PC-9 (cell line): ENCODE measurements at regions not wholly inside any gene's neighbourhood (a gene's known extent, or its start where the extent isn't known, plus 50 kb on each side); places are given as distances from the start of the nearest gene placed in this dataset.

Experiments used
- BruUV-seq: library from RNA; stranded (reverse); fragments of 400-500 nt; replicated peaks from 2 replicates; lab custom pipeline; 2021; lab: Mats Ljungman, UMichigan
- CTCF ChIA-PET: fragments of 300-600 bp; sonication (Branson Sonifier 250); formaldehyde crosslinking; loops from one replicate; lab custom pipeline; 2022; ENCODE audit warnings: antibody characterized with exemption; lab: Charles Lee
- POLR2A ChIA-PET: fragments of 300-600 bp; sonication (Branson Sonifier 250); formaldehyde crosslinking; loops from one replicate; lab custom pipeline; 2022; ENCODE audit warnings: antibody characterized with exemption; ENCODE audit not compliant: unreplicated experiment; lab: Charles Lee
- DNase-seq, 2 experiments: peaks; one replicate each; pipeline versions ENCODE4 v3.0.0 to v3.0.0-alpha.2; 2015 to 2022; ENCODE audit warnings: mixed read lengths in 1 of 2
- H2AFZ ChIP-seq: fragments of 200-600 bp; sonication (generic); 2 replicates; pipeline ENCODE4 v1.8.1; 2017; ENCODE audit warnings: antibody characterized with exemption
- H3F3A ChIP-seq: fragments of 200-600 bp; sonication (generic); 2 replicates; pipeline ENCODE4 v1.8.1; 2017; ENCODE audit warnings: antibody characterized with exemption, mild to moderate bottlenecking, low read depth; ENCODE audit not compliant: insufficient read depth
- H3K27ac ChIP-seq: fragments of 200-600 bp; sonication (generic); 2 replicates; pipeline ENCODE4 v1.6.1; 2016; ENCODE audit warnings: mixed run types
- H3K27me3 ChIP-seq: fragments of 200-600 bp; sonication (generic); 2 replicates; pipeline ENCODE4 v1.6.1; 2016; ENCODE audit warnings: low read depth, mixed run types; ENCODE audit not compliant: insufficient read depth
- H3K36me3 ChIP-seq: fragments of 200-600 bp; sonication (generic); 2 replicates; pipeline ENCODE4 v1.6.1; 2016; ENCODE audit warnings: low read depth, mixed run types
- H3K4me1 ChIP-seq: fragments of 200-600 bp; sonication (generic); replicated peaks from 2 replicates; pipeline ENCODE4 v1.6.1; 2016; ENCODE audit warnings: mixed run types; ENCODE audit not compliant: insufficient read depth
- H3K4me2 ChIP-seq: fragments of 200-600 bp; sonication (generic); 2 replicates; pipeline ENCODE4 v1.6.1; 2017; ENCODE audit warnings: mixed run types
- H3K4me3 ChIP-seq: fragments of 200-600 bp; sonication (generic); 2 replicates; pipeline ENCODE4 v1.6.1; 2016; ENCODE audit warnings: mixed run types
- H3K79me2 ChIP-seq: fragments of 200-600 bp; sonication (generic); 2 replicates; pipeline ENCODE4 v1.6.1; 2017; ENCODE audit warnings: low read depth, mixed run types
- H3K9me2 ChIP-seq: fragments of 200-600 bp; sonication (generic); 2 replicates; pipeline ENCODE4 v1.8.1; 2017; ENCODE audit warnings: mild to moderate bottlenecking; ENCODE audit not compliant: insufficient read depth
- H3K9me3 ChIP-seq: fragments of 200-600 bp; sonication (generic); 2 replicates; pipeline ENCODE4 v1.8.1; 2016; ENCODE audit warnings: low read depth; ENCODE audit not compliant: insufficient read depth
- H4K20me1 ChIP-seq: fragments of 200-600 bp; sonication (generic); 2 replicates; pipeline ENCODE4 v1.8.1; 2017; ENCODE audit not compliant: insufficient read depth
- EZH2 ChIP-seq: fragments of 200-600 bp; sonication (generic); IDR thresholded peaks from 2 replicates; pipeline ENCODE4 v1.8.0; 2017; ENCODE audit warnings: antibody characterized with exemption, low read depth
- intact Hi-C: fragments of 100-400 bp; cut with micrococcal nuclease; formaldehyde crosslinking; loops from one replicate; pipeline ENCODE4 v1.10.0; 2022; ENCODE audit not compliant: unreplicated experiment
- TF ChIP-seq, protein P1 (sequence below): fragments of 200-600 bp; sonication (generic); conservative IDR thresholded peaks from 2 replicates; pipeline ENCODE4 v1.6.1; 2017; ENCODE audit warnings: mixed run types, antibody characterized with exemption, mild to moderate bottlenecking, moderate library complexity

DNA sequence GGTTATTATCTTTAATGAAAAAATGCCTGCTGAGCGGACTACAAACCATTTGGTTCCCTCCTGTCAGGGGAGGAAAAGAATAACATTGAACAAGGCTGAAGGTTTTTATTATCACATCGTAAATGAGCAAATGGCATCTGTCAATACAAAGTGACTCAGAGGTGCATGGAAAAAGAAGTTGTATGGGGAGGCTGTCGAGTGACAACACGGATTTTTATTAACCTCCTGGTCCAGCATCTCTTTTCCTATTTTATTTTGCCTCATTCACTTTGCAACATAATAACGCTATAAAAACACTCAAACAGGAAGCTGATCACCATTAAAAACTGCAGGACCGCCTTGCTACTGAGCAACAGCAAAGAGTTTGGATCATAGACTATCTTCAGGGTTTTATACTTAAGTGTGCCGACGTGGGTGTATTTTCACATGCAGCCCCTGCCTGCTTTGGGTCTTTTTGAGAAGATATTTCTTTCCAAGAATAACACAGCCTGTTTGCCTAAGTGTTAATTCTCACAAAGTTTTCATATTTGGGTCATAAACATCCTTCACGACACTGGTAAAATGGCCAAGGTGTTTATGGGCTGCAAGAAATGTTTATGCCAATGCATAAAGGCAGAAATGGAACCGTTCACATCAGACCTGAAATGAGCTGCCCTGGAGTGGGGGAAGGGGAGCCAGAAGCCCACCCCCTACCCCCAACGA, 132.1 kb upstream of the SALL4 start:
- no peak overlapping the region for H3K4me3 ChIP-seq
- no peak for DNase-seq
- no peaks in the 10 kb centered on the region for H3K27me3 ChIP-seq
- H3K9me2 ChIP-seq: no peaks in the 10 kb centered on the region
- no peak overlapping the region for H3K4me2 ChIP-seq
- TF ChIP-seq EZH2: no peak
- TF ChIP-seq, protein P1, sequence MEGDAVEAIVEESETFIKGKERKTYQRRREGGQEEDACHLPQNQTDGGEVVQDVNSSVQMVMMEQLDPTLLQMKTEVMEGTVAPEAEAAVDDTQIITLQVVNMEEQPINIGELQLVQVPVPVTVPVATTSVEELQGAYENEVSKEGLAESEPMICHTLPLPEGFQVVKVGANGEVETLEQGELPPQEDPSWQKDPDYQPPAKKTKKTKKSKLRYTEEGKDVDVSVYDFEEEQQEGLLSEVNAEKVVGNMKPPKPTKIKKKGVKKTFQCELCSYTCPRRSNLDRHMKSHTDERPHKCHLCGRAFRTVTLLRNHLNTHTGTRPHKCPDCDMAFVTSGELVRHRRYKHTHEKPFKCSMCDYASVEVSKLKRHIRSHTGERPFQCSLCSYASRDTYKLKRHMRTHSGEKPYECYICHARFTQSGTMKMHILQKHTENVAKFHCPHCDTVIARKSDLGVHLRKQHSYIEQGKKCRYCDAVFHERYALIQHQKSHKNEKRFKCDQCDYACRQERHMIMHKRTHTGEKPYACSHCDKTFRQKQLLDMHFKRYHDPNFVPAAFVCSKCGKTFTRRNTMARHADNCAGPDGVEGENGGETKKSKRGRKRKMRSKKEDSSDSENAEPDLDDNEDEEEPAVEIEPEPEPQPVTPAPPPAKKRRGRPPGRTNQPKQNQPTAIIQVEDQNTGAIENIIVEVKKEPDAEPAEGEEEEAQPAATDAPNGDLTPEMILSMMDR: no peak
- no peaks in the 10 kb centered on the region for H3K79me2 ChIP-seq
- no peaks in the 10 kb centered on the region for H3K36me3 ChIP-seq
- H4K20me1 ChIP-seq: no peaks in the 10 kb centered on the region
- H3K27ac ChIP-seq: no peak overlapping the region
- H3F3A ChIP-seq: 0 out of 2 replicates have a peak, but pooled peaks cover 8% of the 10 kb centered on the region
- H3K9me3 ChIP-seq: no peaks in the 10 kb centered on the region
- ChIA-PET CTCF (no interaction called here), POLR2A (no interaction called here)
- intact Hi-C loops: no loop called here
- BruUV-seq: no TSS peak
- no peak overlapping the region for H2AFZ ChIP-seq
- peaks cover 11% of the 10 kb centered on the region for H3K4me1 ChIP-seq

DNA sequence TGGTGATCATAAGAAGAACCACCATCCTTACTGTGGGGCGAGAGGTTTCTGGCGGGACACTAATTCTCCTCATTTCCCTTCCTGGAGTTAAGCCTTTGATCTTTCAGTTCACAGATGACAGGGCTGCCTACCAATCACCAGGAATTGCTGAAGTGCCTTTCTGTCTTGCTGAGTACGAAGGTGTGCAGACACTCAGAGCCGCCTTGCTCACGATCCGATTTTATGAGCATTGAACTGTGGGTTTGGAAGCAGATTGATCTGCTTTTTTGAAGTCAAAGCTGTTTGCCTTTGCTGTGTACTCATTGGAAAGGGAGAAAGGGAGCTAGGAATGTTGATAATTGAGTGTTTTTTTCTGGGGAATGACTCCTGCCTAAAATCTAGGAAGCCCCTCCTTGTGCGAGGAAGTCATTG, 129.1 kb upstream of the SALL4 start:
- no peaks in the 10 kb centered on the region for H3K27me3 ChIP-seq
- H4K20me1 ChIP-seq: no peaks in the 10 kb centered on the region
- no peak for DNase-seq
- H3K36me3 ChIP-seq: no peaks in the 10 kb centered on the region
- H3K9me2 ChIP-seq: no peaks in the 10 kb centered on the region
- intact Hi-C loops: no loop called here
- H3K9me3 ChIP-seq: no peaks in the 10 kb centered on the region
- BruUV-seq: no TSS peak
- TF ChIP-seq, protein P1: no peak
- TF ChIP-seq EZH2: no peak
- no peak overlapping the region for H3K4me3 ChIP-seq
- CTCF ChIA-PET: interaction anchor here (0.5 kb wide), 1 partner anchor 474 kb away, joined by 3 read pairs; no protein-coding TSS in a partner anchor
- H3K4me1 ChIP-seq: peaks cover 9% of the 10 kb centered on the region
- H2AFZ ChIP-seq: no peak overlapping the region
- no peaks in the 10 kb centered on the region for H3K79me2 ChIP-seq
- POLR2A ChIA-PET: interaction anchor here (0.7 kb wide), 1 partner anchor 330 kb away, joined by 3 read pairs; no protein-coding TSS in a partner anchor
- H3K4me2 ChIP-seq: no peak overlapping the region
- no peak overlapping the region for H3K27ac ChIP-seq
- no peaks in the 10 kb centered on the region for H3F3A ChIP-seq

DNA sequence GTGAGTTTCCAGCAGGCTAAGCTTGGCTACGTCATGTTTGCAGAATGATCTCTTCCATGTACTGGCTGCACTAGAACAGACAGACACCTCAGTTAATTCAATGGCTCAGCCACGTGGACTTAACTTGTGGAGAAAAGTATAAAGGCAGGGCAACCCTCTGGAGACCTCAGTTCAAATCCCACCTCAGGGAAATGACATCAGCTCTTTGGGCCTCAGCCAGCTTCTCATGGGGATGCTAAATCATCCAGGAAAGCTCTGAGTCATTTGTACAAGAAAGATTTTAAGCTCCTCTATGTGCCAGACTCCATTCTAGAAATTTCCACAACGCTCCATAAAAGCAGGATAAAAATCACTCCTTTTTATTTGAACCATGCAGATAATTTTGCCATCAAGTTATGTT, 128.5 kb upstream of the SALL4 start:
- no peak overlapping the region for H2AFZ ChIP-seq
- ChIA-PET CTCF (interaction anchor here (0.5 kb wide), 1 partner anchor 473 kb away, joined by 3 read pairs; no protein-coding TSS in a partner anchor), POLR2A (interaction anchor here (0.7 kb wide), 1 partner anchor 330 kb away, joined by 3 read pairs; no protein-coding TSS in a partner anchor)
- TF ChIP-seq EZH2: no peak
- no peak overlapping the region for H3K4me3 ChIP-seq
- no peak overlapping the region for H3K27ac ChIP-seq
- H3K27me3 ChIP-seq: no peaks in the 10 kb centered on the region
- H3K4me1 ChIP-seq: peaks cover 9% of the 10 kb centered on the region
- H3K9me2 ChIP-seq: no peaks in the 10 kb centered on the region
- intact Hi-C loops: no loop called here
- no TSS peak for BruUV-seq
- no peaks in the 10 kb centered on the region for H3F3A ChIP-seq
- H3K36me3 ChIP-seq: no peaks in the 10 kb centered on the region
- no peak for DNase-seq
- H4K20me1 ChIP-seq: no peaks in the 10 kb centered on the region
- no peaks in the 10 kb centered on the region for H3K79me2 ChIP-seq
- H3K9me3 ChIP-seq: no peaks in the 10 kb centered on the region
- H3K4me2 ChIP-seq: no peak overlapping the region
